ENCODE measurements at regions not wholly inside any gene's neighbourhood (a gene's known extent, or its start where the extent isn't known, plus 50 kb on each side); places are given as distances from the start of the nearest gene placed in this dataset.

- no peak overlapping the region for H3K27ac Mint-ChIP-seq (ENCODE audit: unreplicated experiment)
- H3K9me3 Mint-ChIP-seq (ENCODE audit: unreplicated experiment): no peaks in the 10 kb centered on the region
- H3K4me3 Mint-ChIP-seq (ENCODE audit: unreplicated experiment): no peak overlapping the region
- no peaks in the 10 kb centered on the region for H3K4me1 Mint-ChIP-seq (ENCODE audit: low read depth, unreplicated experiment)
- H3K36me3 Mint-ChIP-seq (ENCODE audit: unreplicated experiment): no peaks in the 10 kb centered on the region
- TF ChIP-seq, protein P1, sequence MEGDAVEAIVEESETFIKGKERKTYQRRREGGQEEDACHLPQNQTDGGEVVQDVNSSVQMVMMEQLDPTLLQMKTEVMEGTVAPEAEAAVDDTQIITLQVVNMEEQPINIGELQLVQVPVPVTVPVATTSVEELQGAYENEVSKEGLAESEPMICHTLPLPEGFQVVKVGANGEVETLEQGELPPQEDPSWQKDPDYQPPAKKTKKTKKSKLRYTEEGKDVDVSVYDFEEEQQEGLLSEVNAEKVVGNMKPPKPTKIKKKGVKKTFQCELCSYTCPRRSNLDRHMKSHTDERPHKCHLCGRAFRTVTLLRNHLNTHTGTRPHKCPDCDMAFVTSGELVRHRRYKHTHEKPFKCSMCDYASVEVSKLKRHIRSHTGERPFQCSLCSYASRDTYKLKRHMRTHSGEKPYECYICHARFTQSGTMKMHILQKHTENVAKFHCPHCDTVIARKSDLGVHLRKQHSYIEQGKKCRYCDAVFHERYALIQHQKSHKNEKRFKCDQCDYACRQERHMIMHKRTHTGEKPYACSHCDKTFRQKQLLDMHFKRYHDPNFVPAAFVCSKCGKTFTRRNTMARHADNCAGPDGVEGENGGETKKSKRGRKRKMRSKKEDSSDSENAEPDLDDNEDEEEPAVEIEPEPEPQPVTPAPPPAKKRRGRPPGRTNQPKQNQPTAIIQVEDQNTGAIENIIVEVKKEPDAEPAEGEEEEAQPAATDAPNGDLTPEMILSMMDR (IDR thresholded peaks at IDR 0.05; ENCODE audit: partially characterized antibody, unreplicated experiment): no peak
- no peaks in the 10 kb centered on the region for H3K27me3 Mint-ChIP-seq (ENCODE audit: unreplicated experiment)
- no peak for DNase-seq
Measured at GRCh38 chr1:209484429-209484828, 99.1 kb upstream of the CAMK1G start.

GRCh38 chr1:209485167-209485566, 98.3 kb upstream of the CAMK1G start:
- DNase-seq: no peak
- H3K9me3 Mint-ChIP-seq (ENCODE audit: unreplicated experiment): no peaks in the 10 kb centered on the region
- no peak overlapping the region for H3K27ac Mint-ChIP-seq (ENCODE audit: unreplicated experiment)
- H3K36me3 Mint-ChIP-seq (ENCODE audit: unreplicated experiment): no peaks in the 10 kb centered on the region
- H3K4me1 Mint-ChIP-seq (ENCODE audit: low read depth, unreplicated experiment): peaks cover 2% of the 10 kb centered on the region
- no peak overlapping the region for H3K4me3 Mint-ChIP-seq (ENCODE audit: unreplicated experiment)
- no peaks in the 10 kb centered on the region for H3K27me3 Mint-ChIP-seq (ENCODE audit: unreplicated experiment)
- TF ChIP-seq, protein P1 (IDR thresholded peaks at IDR 0.05; ENCODE audit: partially characterized antibody, unreplicated experiment): no peak

DNA sequence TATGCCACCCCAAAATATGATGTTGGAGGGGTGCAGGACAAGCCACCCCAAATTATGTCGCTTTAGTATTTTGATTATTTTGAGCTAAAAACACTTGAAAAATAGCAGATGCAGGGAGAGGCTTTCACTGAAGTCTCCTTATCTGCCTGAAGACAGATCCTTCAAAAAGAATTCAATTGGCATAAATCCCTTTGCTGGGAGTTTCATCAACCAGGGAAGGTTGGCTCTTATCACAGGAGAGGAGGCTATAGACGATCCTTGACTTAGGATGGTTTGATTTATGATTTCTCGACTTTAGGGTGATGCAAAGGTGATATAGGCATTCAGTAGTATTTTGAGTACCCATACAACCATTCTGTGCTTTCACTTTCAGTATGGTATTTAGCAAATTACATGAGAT, 97.8 kb upstream of the CAMK1G start:
- Mint-ChIP-seq H3K4me3 (ENCODE audit: unreplicated experiment) (no peak overlapping the region), H3K27ac (ENCODE audit: unreplicated experiment) (no peak overlapping the region), H3K36me3 (ENCODE audit: unreplicated experiment) (no peaks in the 10 kb centered on the region), H3K27me3 (ENCODE audit: unreplicated experiment) (no peaks in the 10 kb centered on the region), H3K9me3 (ENCODE audit: unreplicated experiment) (no peaks in the 10 kb centered on the region), H3K4me1 (ENCODE audit: low read depth, unreplicated experiment) (peaks cover 2% of the 10 kb centered on the region)
- DNase-seq: no peak
- TF ChIP-seq, protein P1 (IDR thresholded peaks at IDR 0.05; ENCODE audit: partially characterized antibody, unreplicated experiment): no peak

DNA sequence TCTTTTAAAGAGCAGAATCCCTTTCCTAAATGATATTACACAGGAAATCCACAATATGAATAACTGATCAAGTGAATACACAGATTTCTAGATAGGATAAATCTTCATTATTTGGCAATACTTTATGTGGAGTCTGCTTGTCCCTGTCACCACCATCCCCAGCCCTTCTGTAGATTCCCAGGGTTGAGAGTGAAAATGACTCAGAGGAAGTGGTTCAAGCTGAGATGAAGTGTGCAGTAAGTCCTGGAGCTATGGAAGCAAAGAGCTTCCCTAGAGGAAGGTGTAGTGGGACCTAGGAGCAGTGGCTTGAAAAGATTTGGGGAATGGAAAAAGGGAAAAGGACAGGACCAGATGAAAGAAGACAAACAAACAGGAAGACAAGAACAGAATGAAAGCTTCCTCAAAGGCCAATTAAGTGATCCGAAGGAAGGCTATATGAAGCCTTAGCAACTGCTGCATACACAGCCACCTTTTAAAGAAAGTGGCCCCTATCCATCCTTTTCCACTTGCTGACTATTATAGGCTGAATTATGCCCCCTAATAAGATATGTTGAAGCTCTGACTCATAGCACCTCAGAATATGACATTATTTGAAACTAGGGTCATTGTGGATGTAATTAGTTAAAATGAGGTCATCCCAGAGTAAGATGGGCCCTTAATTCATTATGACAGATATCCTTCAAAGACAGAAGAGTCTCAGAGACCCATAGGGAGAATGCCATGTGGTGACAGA, 96.5 kb upstream of the CAMK1G start:
- TF ChIP-seq, protein P1 (IDR thresholded peaks at IDR 0.05; ENCODE audit: partially characterized antibody, unreplicated experiment): no peak
- Mint-ChIP-seq H3K4me1 (ENCODE audit: low read depth, unreplicated experiment) (peaks cover 2% of the 10 kb centered on the region), H3K36me3 (ENCODE audit: unreplicated experiment) (no peaks in the 10 kb centered on the region), H3K9me3 (ENCODE audit: unreplicated experiment) (no peaks in the 10 kb centered on the region), H3K27me3 (ENCODE audit: unreplicated experiment) (no peaks in the 10 kb centered on the region), H3K4me3 (ENCODE audit: unreplicated experiment) (no peak overlapping the region), H3K27ac (ENCODE audit: unreplicated experiment) (no peak overlapping the region)
- DNase-seq: no peak

DNA sequence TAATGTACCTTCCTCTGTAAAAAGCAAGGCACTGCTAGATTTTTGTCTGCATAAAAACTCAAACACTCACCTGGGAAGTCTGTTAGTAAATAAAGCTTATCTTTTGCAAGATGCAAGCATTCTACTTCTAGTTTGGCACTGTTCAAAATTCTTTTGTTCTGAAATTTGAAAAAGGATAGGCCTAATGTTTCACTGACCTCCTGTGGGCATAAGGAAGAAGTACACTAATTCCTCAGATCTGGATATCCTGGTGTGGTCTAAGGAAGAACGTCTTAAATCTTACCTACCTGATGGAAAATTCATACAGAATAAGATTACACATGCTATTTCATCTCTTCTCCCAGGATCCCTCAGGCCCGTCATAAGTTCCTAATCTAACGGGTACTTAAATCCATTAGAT, 93.5 kb upstream of the CAMK1G start:
- DNase-seq: no peak
- Mint-ChIP-seq H3K9me3 (ENCODE audit: unreplicated experiment) (no peaks in the 10 kb centered on the region), H3K4me1 (ENCODE audit: low read depth, unreplicated experiment) (peaks cover 2% of the 10 kb centered on the region), H3K4me3 (ENCODE audit: unreplicated experiment) (no peak overlapping the region), H3K27ac (ENCODE audit: unreplicated experiment) (no peak overlapping the region), H3K36me3 (ENCODE audit: unreplicated experiment) (peaks cover 8% of the 10 kb centered on the region), H3K27me3 (ENCODE audit: unreplicated experiment) (no peaks in the 10 kb centered on the region)
- TF ChIP-seq, protein P1 (IDR thresholded peaks at IDR 0.05; ENCODE audit: partially characterized antibody, unreplicated experiment): peak; percentile 49
